Naive thymus-derived CD4-positive, alpha-beta T cell (primary cell): ENCODE measurements at regions not wholly inside any gene's neighbourhood (a gene's known extent, or its start where the extent isn't known, plus 50 kb on each side); places are given as distances from the start of the nearest gene placed in this dataset.

ENCODE experiments used
- ATAC-seq: fragments of 150-1000 bp; cut with Tn5 transposase; 2 replicates; pipeline ENCODE4 v1.10.0; 2021; ENCODE audit warnings: mild to moderate bottlenecking, moderate library complexity
- CTCF ChIA-PET: fragments of 350-600 bp; sonication (Branson Sonifier 250); formaldehyde crosslinking; loops from one replicate; lab custom pipeline; 2021; ENCODE audit warnings: antibody characterized with exemption; lab: Charles Lee
- POLR2A ChIA-PET: fragments of 350-600 bp; sonication (Branson Sonifier 250); formaldehyde crosslinking; loops from one replicate; lab custom pipeline; 2021; ENCODE audit warnings: antibody characterized with exemption, inconsistent platforms; lab: Charles Lee
- DNase-seq, 9 donors: peaks; one replicate each; pipeline versions ENCODE4 v3.0.0 to v3.0.0-alpha.2; 2020 to 2022; ENCODE audit warnings: mixed read lengths in 1 of 9
- H3K27ac ChIP-seq: one replicate; pipeline ENCODE4 v1.7.0; 2013; ENCODE audit warnings: mild to moderate bottlenecking, low read depth, low read length, moderate library complexity
- H3K27me3 ChIP-seq, 2 donors: one replicate each; pipeline ENCODE4 v1.7.0; 2013; ENCODE audit warnings: low read length in 2 of 2, mild to moderate bottlenecking in 2 of 2, moderate library complexity in 2 of 2; ENCODE audit not compliant: control insufficient read depth in 2 of 2, insufficient read depth in 2 of 2
- H3K36me3 ChIP-seq, 3 experiments: 1 replicate in 2 of 3; 2 replicates in 1 of 3; pipeline ENCODE4 v1.7.0; 2013; ENCODE audit warnings: low read length in 3 of 3, mild to moderate bottlenecking in 3 of 3, moderate library complexity in 1 of 3; ENCODE audit not compliant: insufficient read depth in 3 of 3, control insufficient read depth in 2 of 3
- H3K4me1 ChIP-seq, 2 donors: one replicate each; pipeline ENCODE4 v1.7.0; 2013; ENCODE audit warnings: low read length in 2 of 2, mild to moderate bottlenecking in 2 of 2, moderate library complexity in 1 of 2; ENCODE audit not compliant: control insufficient read depth in 2 of 2, insufficient read depth in 2 of 2
- H3K4me3 ChIP-seq: 2 replicates; pipeline ENCODE4 v1.7.0; 2013; ENCODE audit warnings: mild to moderate bottlenecking, low read length
- H3K9me3 ChIP-seq, 3 experiments: 1 replicate in 2 of 3; 2 replicates in 1 of 3; pipeline ENCODE4 v1.7.0; 2013; ENCODE audit warnings: low read length in 3 of 3; ENCODE audit not compliant: control insufficient read depth in 2 of 3
- H3K27ac Mint-ChIP-seq, 9 donors: one replicate each; pipeline ENCODE4 v1.8.0; 2020 to 2022; ENCODE audit warnings: mixed read lengths in 9 of 9, mild to moderate bottlenecking in 8 of 9, moderate library complexity in 5 of 9, inconsistent platforms in 2 of 9
- H3K27me3 Mint-ChIP-seq, 5 donors: one replicate each; pipeline ENCODE4 v1.8.0; 2021 to 2022; ENCODE audit warnings: mixed read lengths in 5 of 5, mild to moderate bottlenecking in 1 of 5
- H3K36me3 Mint-ChIP-seq, 5 donors: one replicate each; pipeline ENCODE4 v1.8.0; 2020 to 2022; ENCODE audit warnings: mixed read lengths in 5 of 5, mild to moderate bottlenecking in 3 of 5, inconsistent platforms in 1 of 5
- H3K4me1 Mint-ChIP-seq, 7 donors: one replicate each; pipeline ENCODE4 v1.8.0; 2020 to 2022; ENCODE audit warnings: mixed read lengths in 7 of 7, mild to moderate bottlenecking in 3 of 7, inconsistent platforms in 1 of 7
- H3K4me3 Mint-ChIP-seq, 10 donors: one replicate each; pipeline ENCODE4 v1.8.0; 2020 to 2022; ENCODE audit warnings: mild to moderate bottlenecking in 10 of 10, mixed read lengths in 10 of 10, moderate library complexity in 6 of 10, inconsistent platforms in 2 of 10
- H3K9me3 Mint-ChIP-seq, 11 donors: one replicate each; pipeline ENCODE4 v1.8.0; 2020 to 2022; ENCODE audit warnings: mixed read lengths in 11 of 11, mild to moderate bottlenecking in 4 of 11, inconsistent platforms in 1 of 11, moderate library complexity in 1 of 11
- intact Hi-C, 2 donors: fragments of 100-400 bp; cut with micrococcal nuclease; formaldehyde crosslinking; loops; one replicate each; pipeline ENCODE4 v1.15.1; 2023

DNA sequence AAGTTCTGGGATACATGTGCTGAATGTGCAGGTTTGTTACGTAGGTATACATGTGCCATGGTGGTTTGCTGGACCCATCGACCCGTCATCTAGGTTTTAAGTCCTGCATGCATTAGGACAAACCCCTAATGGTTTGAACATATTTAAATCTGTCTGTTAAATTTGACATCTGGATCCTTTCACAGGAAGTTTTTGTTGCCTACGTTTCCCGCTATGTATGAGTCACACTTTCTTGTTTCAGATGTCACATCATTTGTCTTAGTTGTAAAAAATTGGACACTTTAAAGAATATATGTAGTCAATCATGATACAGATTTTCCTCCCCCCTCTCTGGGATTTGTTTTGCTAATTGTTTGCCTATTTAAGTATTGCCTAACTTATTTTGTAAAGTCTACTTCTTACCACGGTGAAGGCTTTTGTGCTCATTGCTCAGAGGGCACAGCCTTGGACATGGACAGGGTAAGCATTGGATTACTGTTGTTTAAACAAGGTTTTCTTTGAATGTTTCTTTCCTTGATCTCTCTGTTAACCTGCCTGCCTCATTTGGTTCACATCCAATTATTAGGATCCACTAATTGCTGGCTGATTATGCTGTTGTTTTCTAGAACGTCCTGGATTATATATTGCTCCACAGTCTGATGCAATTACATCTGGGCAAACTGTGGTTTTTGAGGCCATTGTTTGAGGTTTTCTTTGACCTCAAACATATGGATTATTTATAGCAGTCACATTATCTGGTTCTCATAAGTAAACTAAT is 1441.4 kb downstream of the AACS start:
- CTCF ChIA-PET: no interaction called here
- DNase-seq (no peak), ATAC-seq (no peak)
- Histone ChIP-seq H3K9me3 (no peaks in the 10 kb centered on the region), H3K36me3 (no peaks in the 10 kb centered on the region), H3K27ac (no peak overlapping the region), H3K4me1 (no peaks in the 10 kb centered on the region), H3K4me3 (no peak overlapping the region), H3K27me3 (no peaks in the 10 kb centered on the region)
- intact Hi-C loops: no loop called here
- Mint-ChIP-seq H3K9me3 (peaks cover 1 to 23% (median 12%) of the 10 kb centered on the region in 11 donors), H3K36me3 (no peaks in the 10 kb centered on the region), H3K4me3 (no peak overlapping the region), H3K4me1 (peaks cover 0 to 6% (median 0%) of the 10 kb centered on the region in 7 donors), H3K27me3 (no peaks in the 10 kb centered on the region), H3K27ac (no peak overlapping the region)
- POLR2A ChIA-PET: no interaction called here

DNA sequence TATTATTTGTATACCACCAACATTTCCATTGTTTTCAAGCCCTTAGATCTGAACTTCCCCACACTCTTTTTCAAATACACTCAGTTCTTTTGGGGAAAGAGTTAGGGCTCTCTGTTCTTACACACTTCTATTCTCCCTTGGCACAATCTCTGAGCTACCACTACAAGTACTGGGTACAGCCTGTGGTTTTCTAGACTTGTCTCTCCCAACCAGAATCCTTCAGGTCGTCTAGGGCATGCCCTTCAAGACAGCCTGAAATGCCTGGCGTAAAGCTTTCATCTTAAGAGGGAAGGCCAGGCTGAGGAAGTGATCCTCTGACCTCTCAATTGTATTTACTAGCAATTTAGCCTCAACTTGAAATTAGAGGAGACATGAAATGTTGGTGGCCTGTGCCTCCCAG is 1442.0 kb downstream of the AACS start:
- no peaks in the 10 kb centered on the region for H3K27me3 Mint-ChIP-seq
- Histone ChIP-seq H3K36me3 (no peaks in the 10 kb centered on the region), H3K4me3 (no peak overlapping the region), H3K27me3 (no peaks in the 10 kb centered on the region), H3K9me3 (no peaks in the 10 kb centered on the region), H3K27ac (no peak overlapping the region), H3K4me1 (no peaks in the 10 kb centered on the region)
- no peak overlapping the region for H3K27ac Mint-ChIP-seq
- intact Hi-C loops: no loop called here
- ChIA-PET POLR2A (no interaction called here), CTCF (no interaction called here)
- no peak for DNase-seq
- H3K4me3 Mint-ChIP-seq: no peak overlapping the region
- ATAC-seq: no peak
- H3K36me3 Mint-ChIP-seq: no peaks in the 10 kb centered on the region
- H3K4me1 Mint-ChIP-seq: peaks cover 0 to 6% (median 0%) of the 10 kb centered on the region in 7 donors
- peaks cover 1 to 23% (median 11%) of the 10 kb centered on the region in 11 donors for H3K9me3 Mint-ChIP-seq

- intact Hi-C loops: no loop called here
- no peak for ATAC-seq
- Histone ChIP-seq H3K27ac (no peak overlapping the region), H3K4me3 (no peak overlapping the region), H3K27me3 (no peaks in the 10 kb centered on the region), H3K36me3 (no peaks in the 10 kb centered on the region), H3K9me3 (no peaks in the 10 kb centered on the region), H3K4me1 (no peaks in the 10 kb centered on the region)
- Mint-ChIP-seq H3K9me3 (peaks cover 1 to 24% (median 11%) of the 10 kb centered on the region in 11 donors), H3K27ac (no peak overlapping the region), H3K4me3 (no peak overlapping the region), H3K4me1 (peaks cover 0 to 13% (median 6%) of the 10 kb centered on the region in 7 donors), H3K36me3 (no peaks in the 10 kb centered on the region), H3K27me3 (no peaks in the 10 kb centered on the region)
- ChIA-PET CTCF (no interaction called here), POLR2A (no interaction called here)
- DNase-seq: no peak
Measured at GRCh38 chr12:126509572-126509971, 1444.3 kb downstream of the AACS start.

GRCh38 chr12:126510630-126511029 is 1445.4 kb downstream of the AACS start:
- H3K4me1 Mint-ChIP-seq: peaks cover 0 to 13% (median 6%) of the 10 kb centered on the region in 7 donors
- H3K27me3 ChIP-seq: no peaks in the 10 kb centered on the region
- H3K27me3 Mint-ChIP-seq: no peaks in the 10 kb centered on the region
- intact Hi-C loops: no loop called here
- no peaks in the 10 kb centered on the region for H3K36me3 ChIP-seq
- no peak overlapping the region for H3K27ac ChIP-seq
- DNase-seq (no peak), ATAC-seq (no peak)
- H3K27ac Mint-ChIP-seq: no peak overlapping the region
- H3K4me1 ChIP-seq: no peaks in the 10 kb centered on the region
- CTCF ChIA-PET: no interaction called here
- peaks cover 1 to 24% (median 11%) of the 10 kb centered on the region in 11 donors for H3K9me3 Mint-ChIP-seq
- H3K36me3 Mint-ChIP-seq: peaks cover 0 to 1% (median 0%) of the 10 kb centered on the region in 5 donors
- no peaks in the 10 kb centered on the region for H3K9me3 ChIP-seq
- POLR2A ChIA-PET: no interaction called here
- H3K4me3 Mint-ChIP-seq: no peak overlapping the region
- H3K4me3 ChIP-seq: no peak overlapping the region

GRCh38 chr12:126512916-126513913 is 1448.0 kb downstream of the AACS start:
- no peaks in the 10 kb centered on the region for H3K27me3 ChIP-seq
- DNase-seq: no peak
- Mint-ChIP-seq H3K9me3 (peaks cover 0 to 15% (median 2%) of the 10 kb centered on the region in 11 donors), H3K4me1 (peaks cover 0 to 13% (median 0%) of the 10 kb centered on the region in 7 donors), H3K4me3 (no peak overlapping the region), H3K36me3 (peaks cover 0 to 4% (median 0%) of the 10 kb centered on the region in 5 donors), H3K27me3 (no peaks in the 10 kb centered on the region), H3K27ac (peak overlapping the region in 1 of 9 donors; percentile 24)
- H3K4me3 ChIP-seq: no peak overlapping the region
- ATAC-seq: peak; percentile 6
- no peaks in the 10 kb centered on the region for H3K4me1 ChIP-seq
- intact Hi-C loops: no loop called here
- ChIA-PET CTCF (no interaction called here), POLR2A (no interaction called here)
- no peaks in the 10 kb centered on the region for H3K9me3 ChIP-seq
- no peak overlapping the region for H3K27ac ChIP-seq
- no peaks in the 10 kb centered on the region for H3K36me3 ChIP-seq

GRCh38 chr12:126518596-126519200 is 1453.5 kb downstream of the AACS start:
- H3K4me1 Mint-ChIP-seq: peaks cover 0 to 4% (median 0%) of the 10 kb centered on the region in 7 donors
- Histone ChIP-seq H3K9me3 (no peaks in the 10 kb centered on the region), H3K4me3 (no peak overlapping the region), H3K4me1 (no peaks in the 10 kb centered on the region), H3K27ac (no peak overlapping the region), H3K27me3 (no peaks in the 10 kb centered on the region), H3K36me3 (no peaks in the 10 kb centered on the region)
- intact Hi-C loops: no loop called here
- no peaks in the 10 kb centered on the region for H3K27me3 Mint-ChIP-seq
- ATAC-seq (no peak), DNase-seq (no peak)
- no peak overlapping the region for H3K4me3 Mint-ChIP-seq
- H3K36me3 Mint-ChIP-seq: peaks cover 0 to 4% (median 0%) of the 10 kb centered on the region in 5 donors
- peaks cover 0 to 8% (median 4%) of the 10 kb centered on the region in 11 donors for H3K9me3 Mint-ChIP-seq
- H3K27ac Mint-ChIP-seq: peak overlapping the region in 1 of 9 donors; percentile 41
- ChIA-PET POLR2A (no interaction called here), CTCF (no interaction called here)
